A549 (cell line): ENCODE measurements at regions not wholly inside any gene's neighbourhood (a gene's known extent, or its start where the extent isn't known, plus 50 kb on each side); places are given as distances from the start of the nearest gene placed in this dataset.

ENCODE experiments used
- ATAC-seq, 2 experiments: fragments of 200-7000 bp in 1 of 2; fragments of >200 bp in 1 of 2; cut with Nextera tagmentation in 1 of 2; cut with Tn5 transposase in 1 of 2; 3 replicates each; pipeline versions ENCODE4 v1.8.0 to v1.9.1; 2018 to 2020; ENCODE audit warnings: mild to moderate bottlenecking in 1 of 2, moderate library complexity in 1 of 2
- CTCF ChIA-PET: fragments of 300-600 bp; sonication (Branson Sonifier 250); formaldehyde crosslinking; extraction: SDS; loops from one replicate; lab custom pipeline; 2021; ENCODE audit warnings: antibody characterized with exemption, inconsistent platforms; lab: Yijun Ruan, JAX
- POLR2A ChIA-PET: fragments of 350-600 bp; formaldehyde crosslinking; extraction: SDS; loops from one replicate; lab custom pipeline; 2021; ENCODE audit warnings: antibody characterized with exemption, inconsistent platforms; lab: Yijun Ruan, JAX
- DNase-seq, 2 experiments: peaks; one replicate each; pipeline versions ENCODE4 v3.0.0 to v3.0.0-alpha.2; 2011 to 2016; ENCODE audit warnings: low read depth in 1 of 2, low spot score in 1 of 2
- FAIRE-seq: peaks from 2 replicates; lab custom pipeline; 2011; peaks lifted over from hg19 to GRCh38; lab: Jason Lieb, UNC
- H3K27ac ChIP-seq, 2 experiments: fragments of >200 bp; sonication (Bioruptor Twin); formaldehyde crosslinking; 3 replicates each; pipeline ENCODE4 v1.5.1; 2016 to 2017
- H3K4me1 ChIP-seq: fragments of >200 bp; sonication (Bioruptor Twin); formaldehyde crosslinking; 3 replicates; pipeline ENCODE4 v1.6.1; 2016
- H3K4me2 ChIP-seq: fragments of >200 bp; sonication (Bioruptor Twin); formaldehyde crosslinking; 3 replicates; pipeline ENCODE4 v1.6.1; 2016
- H3K4me3 ChIP-seq: fragments of >200 bp; sonication (Bioruptor Twin); formaldehyde crosslinking; 3 replicates; pipeline ENCODE4 v1.5.1; 2016
- H3K9me3 ChIP-seq: fragments of >200 bp; sonication (Bioruptor Twin); formaldehyde crosslinking; 3 replicates; pipeline ENCODE4 v1.6.1; 2016
- ATOH8 ChIP-seq: fragments of 250-450 bp; sonication (Bioruptor Pico); IDR thresholded peaks from 2 replicates; pipeline ENCODE4 v1.5.0; 2020; ENCODE audit warnings: low read depth, mild to moderate bottlenecking, moderate library complexity
- BHLHE40 ChIP-seq: IDR thresholded peaks from 2 replicates; pipeline ENCODE4 v1.6.1; 2012; ENCODE audit warnings: low read depth, low read length, inconsistent platforms
- CEBPB ChIP-seq, 2 experiments: fragments of >200 bp in 1 of 2; sonication (Bioruptor Twin) in 1 of 2; formaldehyde crosslinking in 1 of 2; IDR thresholded peaks; 2 replicates each; pipeline ENCODE4 v1.6.1; 2012 to 2016
- E2F6 ChIP-seq: IDR thresholded peaks from 2 replicates; pipeline ENCODE4 v1.6.1; 2012; ENCODE audit warnings: low read depth, borderline replicate concordance
- EHF ChIP-seq: fragments of 250-450 bp; sonication (Bioruptor Pico); IDR thresholded peaks from 2 replicates; pipeline ENCODE4 v1.5.0; 2020; ENCODE audit warnings: mild to moderate bottlenecking
- FOSL2 ChIP-seq, 2 experiments: fragments of 450-650 bp in 1 of 2; fragments of >200 bp in 1 of 2; sonication (Bioruptor Twin) in 1 of 2; formaldehyde crosslinking; IDR thresholded peaks; 2 replicates each; pipeline versions ENCODE4 v1.5.0 to v1.6.1; 2016 to 2020; ENCODE audit warnings: mild to moderate bottlenecking in 1 of 2, moderate library complexity in 1 of 2
- HES2 ChIP-seq: fragments of >200 bp; sonication (Bioruptor Twin); formaldehyde crosslinking; IDR thresholded peaks from 2 replicates; pipeline ENCODE4 v1.6.1; 2016
- HEYL ChIP-seq: fragments of 250-450 bp; sonication (Bioruptor Pico); IDR thresholded peaks from 2 replicates; pipeline ENCODE4 v1.8.0; 2021; ENCODE audit warnings: mild to moderate bottlenecking, moderate library complexity
- HOXB5 ChIP-seq: fragments of 250-450 bp; sonication (Bioruptor Pico); IDR thresholded peaks from 2 replicates; pipeline ENCODE4 v1.5.0; 2020; ENCODE audit warnings: mild to moderate bottlenecking, moderate library complexity
- KDM5A ChIP-seq: fragments of 200-600 bp; sonication (generic); IDR thresholded peaks from 2 replicates; pipeline ENCODE4 v1.6.1; 2016; ENCODE audit warnings: antibody characterized with exemption, mild to moderate bottlenecking
- MAFK ChIP-seq: fragments of 450-650 bp; IDR thresholded peaks from 2 replicates; pipeline ENCODE4 v1.6.1; 2014; ENCODE audit not compliant: partially characterized antibody
- NFE2L2 ChIP-seq: fragments of 150-350 bp; conservative IDR thresholded peaks from 2 replicates; pipeline ENCODE4 v1.6.1; 2014; ENCODE audit warnings: low read length
- NR3C1 ChIP-seq: fragments of >200 bp; sonication (Bioruptor Twin); formaldehyde crosslinking; IDR thresholded peaks from 3 replicates; pipeline ENCODE4 v1.6.1; 2017
- RCOR1 ChIP-seq: fragments of 150-350 bp; IDR thresholded peaks from 2 replicates; pipeline ENCODE4 v1.6.1; 2014; ENCODE audit warnings: antibody characterized with exemption, low read length, low read depth
- REST ChIP-seq: fragments of 200-600 bp; sonication (generic); IDR thresholded peaks from 2 replicates; pipeline ENCODE4 v1.6.1; 2016; ENCODE audit warnings: antibody characterized with exemption, mild to moderate bottlenecking, moderate library complexity
- RFX5 ChIP-seq: fragments of 450-650 bp; IDR thresholded peaks from 2 replicates; pipeline ENCODE4 v1.7.1; 2014; ENCODE audit warnings: antibody characterized with exemption, mild to moderate bottlenecking, moderate library complexity
- RNF2 ChIP-seq: fragments of 200-600 bp; sonication (generic); IDR thresholded peaks from 2 replicates; pipeline ENCODE4 v1.6.1; 2016; ENCODE audit warnings: low read depth, mild to moderate bottlenecking, antibody characterized with exemption, moderate library complexity, borderline replicate concordance
- ZC3H11A ChIP-seq: fragments of 450-650 bp; IDR thresholded peaks from 2 replicates; pipeline ENCODE4 v1.6.1; 2014; ENCODE audit warnings: antibody characterized with exemption, mild to moderate bottlenecking
- ZSCAN20 ChIP-seq: fragments of 250-450 bp; sonication (Bioruptor Pico); IDR thresholded peaks from 2 replicates; pipeline ENCODE4 v1.8.0; 2022; ENCODE audit warnings: mild to moderate bottlenecking, moderate library complexity
- WGBS: methylation state at CpG from one replicate; pipeline ENCODE4 v1.1.6; 2017; ENCODE audit errors: missing lambda C conversion rate; 5-methylcytosine and 5-hydroxymethylcytosine counted together

GRCh38 chr1:105000793-105001192 is 1251.1 kb downstream of the AMY1C start:
- TF ChIP-seq RFX5 (no peak), HES2 (no peak), ATOH8 (CRISPR knock-in tag) (no peak), E2F6 (no peak), ZC3H11A (no peak), RNF2 (no peak), FOSL2 (IDR thresholded peaks at IDR 0.05) (no peak), FOSL2 (CRISPR knock-in tag; IDR thresholded peaks at IDR 0.05) (no peak), NFE2L2 (no peak), BHLHE40 (no peak), EHF (CRISPR knock-in tag) (no peak), MAFK (no peak), REST (no peak)
- TF ChIP-seq, all 56 proteins: peak for 0
- POLR2A ChIA-PET: no interaction called here
- no peak for ATAC-seq
- Histone ChIP-seq H3K4me3 (no peak overlapping the region), H3K4me2 (no peak overlapping the region), H3K27ac (no peak overlapping the region), H3K9me3 (no peaks in the 10 kb centered on the region), H3K4me1 (no peaks in the 10 kb centered on the region)
- no peak for FAIRE-seq
- 26% methylated on average over 3 of the region's 3 CpGs for WGBS
- CTCF ChIA-PET: no interaction called here
- DNase-seq: no peak

GRCh38 chr1:105004515-105004914 is 1254.8 kb downstream of the AMY1C start:
- Histone ChIP-seq H3K4me2 (no peak overlapping the region), H3K27ac (no peak overlapping the region), H3K4me3 (no peak overlapping the region), H3K9me3 (no peaks in the 10 kb centered on the region), H3K4me1 (no peaks in the 10 kb centered on the region)
- ChIA-PET POLR2A (no interaction called here), CTCF (no interaction called here)
- no peak for TF ChIP-seq ZSCAN20 (CRISPR knock-in tag)
- TF ChIP-seq CEBPB (IDR thresholded peaks at IDR 0.05): no peak
- TF ChIP-seq HOXB5 (CRISPR knock-in tag): no peak
- TF ChIP-seq HEYL (CRISPR knock-in tag): no peak
- TF ChIP-seq RCOR1: no peak
- TF ChIP-seq NR3C1: no peak
- no CpG with 5 or more reads among the region's 1 CpG for WGBS
- ATAC-seq (no peak), DNase-seq (no peak), FAIRE-seq (no peak)

GRCh38 chr1:105005594-105006195 is 1256.0 kb downstream of the AMY1C start:
- POLR2A ChIA-PET: no interaction called here

More at GRCh38 chr1:105005594-105006195, 1256.0 kb downstream of the AMY1C start:
- no peak for FAIRE-seq
- TF ChIP-seq NFE2L2: no peak
- no peak for TF ChIP-seq KDM5A
- Histone ChIP-seq H3K9me3 (no peaks in the 10 kb centered on the region), H3K4me3 (no peak overlapping the region), H3K27ac (no peak overlapping the region), H3K4me1 (no peaks in the 10 kb centered on the region), H3K4me2 (no peak overlapping the region)
- no peak for ATAC-seq
- 5% methylated on average over 4 of the region's 7 CpGs for WGBS
- DNase-seq: no peak
- CTCF ChIA-PET: no interaction called here
